ENCODE measurements at regions not wholly inside any gene's neighbourhood (a gene's known extent, or its start where the extent isn't known, plus 50 kb on each side); places are given as distances from the start of the nearest gene placed in this dataset.

DNA sequence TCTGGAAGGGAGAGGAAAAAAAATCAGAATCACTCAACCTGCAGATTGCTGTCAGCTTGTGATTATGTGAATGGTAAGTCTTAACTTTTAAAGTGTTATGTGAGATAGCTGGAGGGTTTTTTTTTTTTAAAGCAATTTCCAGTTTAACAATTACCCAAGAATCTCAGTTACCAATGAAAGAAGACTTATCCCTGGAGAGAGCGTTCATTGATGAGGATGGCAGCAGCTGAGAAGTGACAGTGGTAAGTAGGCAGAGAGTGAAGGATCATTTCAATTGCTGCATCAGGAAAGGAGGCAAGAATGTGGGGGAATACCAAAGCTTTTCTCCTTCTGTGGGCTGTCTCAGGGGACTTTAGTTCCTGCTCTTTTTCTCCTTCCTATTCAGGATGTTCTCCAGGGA is 370.2 kb upstream of the C9orf72 start:
- TF ChIP-seq, protein P1, sequence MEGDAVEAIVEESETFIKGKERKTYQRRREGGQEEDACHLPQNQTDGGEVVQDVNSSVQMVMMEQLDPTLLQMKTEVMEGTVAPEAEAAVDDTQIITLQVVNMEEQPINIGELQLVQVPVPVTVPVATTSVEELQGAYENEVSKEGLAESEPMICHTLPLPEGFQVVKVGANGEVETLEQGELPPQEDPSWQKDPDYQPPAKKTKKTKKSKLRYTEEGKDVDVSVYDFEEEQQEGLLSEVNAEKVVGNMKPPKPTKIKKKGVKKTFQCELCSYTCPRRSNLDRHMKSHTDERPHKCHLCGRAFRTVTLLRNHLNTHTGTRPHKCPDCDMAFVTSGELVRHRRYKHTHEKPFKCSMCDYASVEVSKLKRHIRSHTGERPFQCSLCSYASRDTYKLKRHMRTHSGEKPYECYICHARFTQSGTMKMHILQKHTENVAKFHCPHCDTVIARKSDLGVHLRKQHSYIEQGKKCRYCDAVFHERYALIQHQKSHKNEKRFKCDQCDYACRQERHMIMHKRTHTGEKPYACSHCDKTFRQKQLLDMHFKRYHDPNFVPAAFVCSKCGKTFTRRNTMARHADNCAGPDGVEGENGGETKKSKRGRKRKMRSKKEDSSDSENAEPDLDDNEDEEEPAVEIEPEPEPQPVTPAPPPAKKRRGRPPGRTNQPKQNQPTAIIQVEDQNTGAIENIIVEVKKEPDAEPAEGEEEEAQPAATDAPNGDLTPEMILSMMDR (IDR thresholded peaks at IDR 0.05; ENCODE audit: low read depth, low read length) = no peak
- no peak for DNase-seq (ENCODE audit: extremely low read depth, low read depth)

GRCh38 chr9:27945386-27945785 is 372.1 kb upstream of the C9orf72 start:
- TF ChIP-seq, protein P1 (IDR thresholded peaks at IDR 0.05; ENCODE audit: low read depth, low read length) = no peak
- no peak for DNase-seq (ENCODE audit: extremely low read depth, low read depth)

- TF ChIP-seq, protein P1 (IDR thresholded peaks at IDR 0.05; ENCODE audit: low read depth, low read length) = no peak
- no peak for DNase-seq (ENCODE audit: extremely low read depth, low read depth)
Measured at GRCh38 chr9:27950382-27950781, 377.1 kb upstream of the C9orf72 start.

GRCh38 chr9:27954858-27955257 is 381.6 kb upstream of the C9orf72 start:
- DNase-seq (ENCODE audit: extremely low read depth, low read depth) = no peak
- TF ChIP-seq, protein P1 (IDR thresholded peaks at IDR 0.05; ENCODE audit: low read depth, low read length) = no peak

DNA sequence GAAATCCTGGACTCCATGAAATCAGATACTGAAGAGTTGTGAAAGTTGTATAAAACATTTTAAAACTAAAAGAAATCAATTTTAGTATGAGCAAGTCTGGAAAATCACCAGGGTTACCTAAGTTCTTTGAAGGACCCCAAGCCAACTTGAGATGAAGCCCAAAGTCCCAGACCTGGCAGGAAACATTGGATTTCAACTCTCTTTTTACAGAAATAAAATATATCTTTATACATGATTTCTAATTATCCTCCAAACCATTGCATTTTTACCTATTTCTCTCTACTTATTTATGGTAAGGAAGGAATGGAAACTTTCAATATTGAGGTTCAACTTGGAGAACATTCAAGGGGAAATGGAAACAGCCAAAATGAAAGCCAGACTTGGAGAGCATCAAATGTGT is 390.6 kb upstream of the C9orf72 start:
- DNase-seq (ENCODE audit: extremely low read depth, low read depth) = no peak
- TF ChIP-seq, protein P1 (IDR thresholded peaks at IDR 0.05; ENCODE audit: low read depth, low read length) = no peak

DNA sequence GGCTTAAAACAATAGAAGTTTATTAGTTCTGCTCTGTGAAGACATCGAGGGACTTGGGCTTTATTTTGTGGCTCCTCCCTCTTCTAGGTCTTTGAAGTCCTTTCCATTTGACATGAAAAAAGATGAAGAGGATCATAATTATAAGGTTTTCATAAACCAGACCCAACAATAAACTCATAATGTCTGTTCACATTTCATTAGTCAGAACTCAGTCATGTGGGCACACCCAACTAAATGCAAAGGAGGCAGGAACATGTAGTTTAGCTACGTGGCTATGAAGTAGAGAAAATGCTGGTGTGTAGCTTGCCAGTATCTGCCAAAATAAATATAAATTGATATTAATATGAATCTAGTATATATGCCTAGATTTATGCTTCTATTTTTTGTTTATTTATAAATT is 393.9 kb upstream of the C9orf72 start:
- TF ChIP-seq, protein P1 (IDR thresholded peaks at IDR 0.05; ENCODE audit: low read depth, low read length) = no peak
- DNase-seq (ENCODE audit: extremely low read depth, low read depth) = no peak

GRCh38 chr9:27977931-27978330 is 404.6 kb upstream of the C9orf72 start:
- DNase-seq (ENCODE audit: extremely low read depth, low read depth) = no peak
- TF ChIP-seq, protein P1 (IDR thresholded peaks at IDR 0.05; ENCODE audit: low read depth, low read length) = no peak

All from AG09319 (cell line).